Heart left ventricle (tissue), 16 donors: ENCODE measurements at regions not wholly inside any gene's neighbourhood (a gene's known extent, or its start where the extent isn't known, plus 50 kb on each side); places are given as distances from the start of the nearest gene placed in this dataset.

Experiments
- ATAC-seq, 4 donors: fragments of 200-7000 bp; cut with Tn5 transposase; one replicate each; pipeline ENCODE4 v1.9.1; 2020 to 2022; ENCODE audit warnings: moderate library complexity in 4 of 4, mild to moderate bottlenecking in 3 of 4, moderate number of reproducible peaks in 1 of 4
- DNase-seq, 5 donors: peaks; one replicate each; pipeline ENCODE4 v3.0.0-alpha.2; 2020
- H3K27ac ChIP-seq, 12 donors: fragments of 200-600 bp; sonication (generic) in 4 of 12; one replicate each; pipeline versions ENCODE4 v1.5.0 to v1.8.0; 2016 to 2022; ENCODE audit warnings: mild to moderate bottlenecking in 2 of 12
- H3K27me3 ChIP-seq, 9 donors: fragments of 200-600 bp; sonication (generic) in 2 of 9; one replicate each; pipeline versions ENCODE4 v1.5.1 to v1.8.0; 2016 to 2022; ENCODE audit warnings: mild to moderate bottlenecking in 3 of 9
- H3K36me3 ChIP-seq, 9 donors: fragments of 200-600 bp; sonication (generic) in 2 of 9; one replicate each; pipeline versions ENCODE4 v1.5.0 to v1.8.0; 2018 to 2022; ENCODE audit warnings: mild to moderate bottlenecking in 2 of 9
- H3K4me1 ChIP-seq, 12 donors: fragments of 200-600 bp; sonication (generic) in 4 of 12; one replicate each; pipeline versions ENCODE4 v1.5.0 to v1.8.0; 2016 to 2022; ENCODE audit warnings: mild to moderate bottlenecking in 3 of 12
- H3K4me3 ChIP-seq, 12 donors: fragments of 200-600 bp; sonication (generic) in 4 of 12; one replicate each; pipeline versions ENCODE4 v1.5.0 to v1.8.0; 2017 to 2022; ENCODE audit warnings: mild to moderate bottlenecking in 9 of 12, moderate library complexity in 4 of 12
- H3K9me3 ChIP-seq, 12 donors: fragments of 200-600 bp; sonication (generic) in 4 of 12; one replicate each; pipeline versions ENCODE4 v1.5.0 to v1.8.0; 2016 to 2022; ENCODE audit warnings: mild to moderate bottlenecking in 1 of 12
- CTCF ChIP-seq, 12 donors: fragments of 200-600 bp; sonication (generic) in 4 of 12; IDR thresholded peaks; one replicate each; pipeline versions ENCODE4 v1.5.0 to v1.8.0; 2018 to 2022; ENCODE audit warnings: antibody characterized with exemption in 12 of 12, mild to moderate bottlenecking in 5 of 12
- POLR2A ChIP-seq, 2 donors: fragments of 450-650 bp; IDR thresholded peaks; one replicate each; pipeline ENCODE4 v1.6.1; 2017; ENCODE audit warnings: antibody characterized with exemption in 2 of 2, mild to moderate bottlenecking in 2 of 2, moderate library complexity in 2 of 2
- WGBS, 4 donors: extraction: QIAGEN DNeasy Blood & Tissue Kit in 2 of 4; methylation state at CpG; one replicate each; pipeline versions ENCODE4 v1.1.5 to v1.1.7; 2013 to 2018; 5-methylcytosine and 5-hydroxymethylcytosine counted together
- intact Hi-C, 10 donors: fragments of 100-400 bp; cut with DNase I; formaldehyde crosslinking; loops; one replicate each; pipeline versions ENCODE4 v1.11.1 to v1.14.2; 2022
- donor health status: ischemic (EF 13 %, LVEDD 7.1; RV severe dilation, severe dysfunction).
- donor health status: healthy with polysubstance abuse.
- donor health status: DM: no; HTN: yes; CAD: no.
- donor health status: DM: no; HTN: no; CAD: no.
- donor health status: ischemic (EF 25% LVEDD 6.9; RV normal size, moderate dysfunction).
- donor health status: ischemic (EF 25% LVEDD 5.7; RV mildly dilated, moderate dysfunction).
- donor health status: healthy.
- donor health status: DM: yes; HTN: yes; CAD: no.
- donor health status: ischemic (EF 35%, LVEDD 5.7; RV mildly dilated, moderate dysfunction).
- donor health status: nonischemic (EF 11% LVEDD 7.7; RV severe dilation, severe dysfunction).
- donor health status: DM: yes; HTN: yes; CAD: no.
- donor health status: PGD.
- donor health status: ischemic (EF 29% LVEDD 5.4; RV normal size, mild dysfunction).
- donor health status: nonischemic (EF 23%, LVEDD 6.1; RV moderate dilation, normal function).

GRCh38 chr7:52955522-52955921, 79.9 kb upstream of the POM121L12 start:
- Histone ChIP-seq H3K4me3 (no peak overlapping the region), H3K27ac (no peak overlapping the region), H3K36me3 (no peaks in the 10 kb centered on the region), H3K9me3 (no peaks in the 10 kb centered on the region), H3K4me1 (no peaks in the 10 kb centered on the region), H3K27me3 (no peaks in the 10 kb centered on the region)
- intact Hi-C loops: no loop called here
- 81 to 97% (median 83%) methylated on average over 2 of the region's 2 CpGs for WGBS, 4 donors
- TF ChIP-seq CTCF (IDR thresholded peaks at IDR 0.05) (no peak), POLR2A (IDR thresholded peaks at IDR 0.05) (no peak)
- no peak for DNase-seq
- no peak for ATAC-seq

GRCh38 chr7:52944921-52945320, 90.5 kb upstream of the POM121L12 start:
- no peak for TF ChIP-seq POLR2A (IDR thresholded peaks at IDR 0.05)
- TF ChIP-seq CTCF (IDR thresholded peaks at IDR 0.05): no peak
- WGBS, 4 donors: 86 to 95% (median 91%) methylated on average over 2 of the region's 2 CpGs

GRCh38 chr7:52940481-52940880, 95.0 kb upstream of the POM121L12 start:
- H3K9me3 ChIP-seq: peaks cover 0 to 3% (median 0%) of the 10 kb centered on the region in 12 donors
- no peaks in the 10 kb centered on the region for H3K4me1 ChIP-seq
- no peak for ATAC-seq
- no peak overlapping the region for H3K27ac ChIP-seq
- WGBS, 4 donors: 60 to 72% (median 68%) methylated on average over 3 of the region's 3 CpGs
- H3K36me3 ChIP-seq: no peaks in the 10 kb centered on the region
- no peaks in the 10 kb centered on the region for H3K27me3 ChIP-seq
- H3K4me3 ChIP-seq: no peak overlapping the region
- intact Hi-C loops: no loop called here
- DNase-seq: no peak
- TF ChIP-seq CTCF (IDR thresholded peaks at IDR 0.05): no peak
- TF ChIP-seq POLR2A (IDR thresholded peaks at IDR 0.05): no peak

More at GRCh38 chr7:52944921-52945320, 90.5 kb upstream of the POM121L12 start:
- no peaks in the 10 kb centered on the region for H3K36me3 ChIP-seq
- intact Hi-C loops: no loop called here
- peaks cover 0 to 16% (median 0%) of the 10 kb centered on the region in 12 donors for H3K9me3 ChIP-seq
- H3K4me1 ChIP-seq: no peaks in the 10 kb centered on the region
- no peaks in the 10 kb centered on the region for H3K27me3 ChIP-seq
- no peak for DNase-seq
- H3K4me3 ChIP-seq: no peak overlapping the region
- no peak overlapping the region for H3K27ac ChIP-seq
- no peak for ATAC-seq

GRCh38 chr7:52938455-52939133, 96.8 kb upstream of the POM121L12 start:
- peaks cover 0 to 5% (median 0%) of the 10 kb centered on the region in 12 donors for H3K9me3 ChIP-seq
- intact Hi-C loops: no loop called here
- no peak overlapping the region for H3K27ac ChIP-seq
- no peaks in the 10 kb centered on the region for H3K4me1 ChIP-seq
- no peak for TF ChIP-seq POLR2A (IDR thresholded peaks at IDR 0.05)
- TF ChIP-seq CTCF (IDR thresholded peaks at IDR 0.05): no peak
- H3K36me3 ChIP-seq: no peaks in the 10 kb centered on the region
- no peaks in the 10 kb centered on the region for H3K27me3 ChIP-seq
- H3K4me3 ChIP-seq: no peak overlapping the region
- ATAC-seq: no peak
- DNase-seq: no peak
